ENCODE measurements at regions not wholly inside any gene's neighbourhood (a gene's known extent, or its start where the extent isn't known, plus 50 kb on each side); places are given as distances from the start of the nearest gene placed in this dataset.

DNA sequence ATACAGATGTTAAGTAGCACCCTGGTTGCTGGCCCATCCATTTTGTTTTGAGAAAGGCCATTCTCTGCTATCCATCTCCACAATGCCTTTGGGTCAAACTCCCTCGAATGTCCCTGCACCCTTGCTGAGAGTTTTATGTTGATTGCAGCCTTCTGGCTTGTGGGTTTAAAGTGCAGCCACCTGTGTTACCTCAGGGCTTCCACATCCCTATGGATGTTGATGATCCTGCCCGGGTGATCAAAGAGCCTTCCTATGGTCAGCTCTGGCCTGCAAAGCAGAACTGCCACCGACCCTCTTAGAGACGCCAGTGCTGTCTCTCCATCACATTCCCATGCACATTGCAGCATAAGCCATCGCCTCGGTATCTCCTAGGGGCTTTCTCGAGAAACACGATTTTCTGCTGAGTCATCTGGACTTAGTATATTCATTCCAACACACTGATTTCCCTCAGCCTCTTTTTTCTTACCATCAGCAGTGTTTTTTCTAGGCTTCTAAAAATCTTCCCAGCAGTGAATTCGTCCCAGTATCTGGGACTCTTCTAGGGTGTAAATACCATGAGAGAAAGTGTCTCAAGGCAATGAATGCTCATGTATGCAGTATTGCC lies 585.7 kb upstream of the TMEM132C start:
- H3K27ac ChIP-seq, result no peak overlapping the region
- no peak for DNase-seq (ENCODE audit: low read depth, low spot score)

DNA sequence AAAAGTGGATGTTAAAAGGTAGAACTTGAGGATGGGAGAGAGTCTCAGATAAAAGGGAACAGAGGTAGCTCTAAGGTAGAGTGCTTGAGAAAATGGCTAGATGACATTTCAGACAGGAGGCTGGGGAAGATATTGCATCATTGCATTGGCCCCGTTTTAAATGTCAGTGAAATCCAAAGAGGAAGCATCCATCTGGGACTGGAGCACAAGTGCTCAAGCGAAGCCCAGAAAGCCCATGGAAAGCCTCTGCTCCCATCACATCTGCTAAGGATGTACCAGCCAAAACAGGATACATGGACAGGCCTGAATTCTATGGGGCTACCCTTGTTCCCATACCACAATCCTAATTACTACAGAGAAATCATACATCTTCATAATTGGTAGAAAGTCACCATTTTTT lies 581.5 kb upstream of the TMEM132C start:
- DNase-seq (ENCODE audit: low read depth, low spot score), result no peak
- H3K27ac ChIP-seq, result no peak overlapping the region

- DNase-seq (ENCODE audit: low read depth, low spot score), result no peak
- H3K27ac ChIP-seq, result no peak overlapping the region
Measured at GRCh38 chr12:127685931-127686330, 581.0 kb upstream of the TMEM132C start.

- DNase-seq (ENCODE audit: low read depth, low spot score), result no peak
- H3K27ac ChIP-seq, result no peak overlapping the region
Measured at GRCh38 chr12:127687181-127687580, 579.8 kb upstream of the TMEM132C start.

GRCh38 chr12:127688906-127689428 lies 578.0 kb upstream of the TMEM132C start:
- H3K27ac ChIP-seq, result no peak overlapping the region
- no peak for DNase-seq (ENCODE audit: low read depth, low spot score)

- no peak for DNase-seq (ENCODE audit: low read depth, low spot score)
- H3K27ac ChIP-seq, result no peak overlapping the region
Measured at GRCh38 chr12:127690161-127690560, 576.8 kb upstream of the TMEM132C start.

DNA sequence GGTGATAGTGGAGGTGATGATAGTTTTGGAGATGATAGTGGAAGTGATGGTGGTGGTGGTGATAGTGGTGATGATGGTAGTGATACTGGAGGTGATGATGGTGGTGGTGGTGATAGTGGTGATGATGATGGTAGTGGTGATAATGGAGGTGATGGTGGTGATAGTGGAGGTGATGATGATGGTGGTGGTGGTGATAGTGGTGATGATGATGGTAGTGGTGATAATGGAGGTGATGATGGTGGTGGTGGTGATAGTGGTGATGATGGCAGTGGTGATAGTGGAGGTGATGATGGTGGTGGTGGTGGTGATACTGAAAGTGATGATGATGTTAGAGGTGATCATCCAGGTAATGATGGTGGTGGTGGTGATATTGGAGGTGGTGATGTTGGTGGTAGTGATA lies 570.0 kb upstream of the TMEM132C start:
- DNase-seq (ENCODE audit: low read depth, low spot score), result no peak
- no peak overlapping the region for H3K27ac ChIP-seq

- no peak overlapping the region for H3K27ac ChIP-seq
- no peak for DNase-seq (ENCODE audit: low read depth, low spot score)
Measured at GRCh38 chr12:127703026-127703425, 563.9 kb upstream of the TMEM132C start.

- no peak for DNase-seq (ENCODE audit: low read depth, low spot score)
- H3K27ac ChIP-seq, result no peak overlapping the region
Measured at GRCh38 chr12:127711108-127711507, 555.9 kb upstream of the TMEM132C start.

- no peak for DNase-seq (ENCODE audit: low read depth, low spot score)
- H3K27ac ChIP-seq, result no peak overlapping the region
Measured at GRCh38 chr12:127712561-127712960, 554.4 kb upstream of the TMEM132C start.

DNA sequence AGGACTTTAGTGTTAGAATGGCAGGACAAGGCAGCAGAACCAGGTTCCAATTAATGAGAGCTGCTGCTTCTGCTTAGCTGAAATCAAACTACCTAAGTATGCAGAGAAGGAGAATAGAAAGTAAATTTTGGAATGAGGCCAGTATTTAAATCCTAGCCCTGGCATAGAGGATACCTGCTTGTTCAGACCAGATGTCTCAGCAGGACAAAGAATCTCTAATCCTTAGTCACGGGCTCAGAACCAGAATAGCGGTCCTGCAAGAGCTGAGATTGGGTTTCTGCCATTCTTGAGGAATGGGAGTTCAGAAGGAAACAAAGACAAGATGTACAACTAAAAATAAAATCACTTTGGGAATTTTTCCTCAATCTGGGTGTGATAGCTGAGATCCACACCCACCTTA lies 550.8 kb upstream of the TMEM132C start:
- DNase-seq (ENCODE audit: low read depth, low spot score), result no peak
- H3K27ac ChIP-seq, result no peak overlapping the region

DNA sequence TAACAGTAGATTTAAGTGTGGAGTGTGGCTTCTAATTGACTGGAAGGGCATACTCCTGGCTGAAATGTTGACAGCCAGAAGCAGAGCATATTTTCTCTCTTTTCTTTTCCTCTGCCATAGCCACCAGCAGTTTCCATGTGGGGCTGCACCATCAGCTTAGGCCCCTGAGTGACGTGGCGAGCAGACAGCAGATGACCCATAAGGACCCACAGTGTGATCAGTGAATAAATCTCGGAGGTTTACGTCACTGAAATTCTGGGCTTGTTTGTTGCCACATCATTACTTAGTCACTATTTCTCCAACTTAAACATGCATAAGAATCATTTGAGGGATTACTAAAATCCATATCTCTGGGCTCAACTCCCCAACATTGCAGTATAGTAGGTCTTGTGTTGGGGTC lies 549.7 kb upstream of the TMEM132C start:
- DNase-seq (ENCODE audit: low read depth, low spot score), result no peak
- H3K27ac ChIP-seq, result no peak overlapping the region

DNA sequence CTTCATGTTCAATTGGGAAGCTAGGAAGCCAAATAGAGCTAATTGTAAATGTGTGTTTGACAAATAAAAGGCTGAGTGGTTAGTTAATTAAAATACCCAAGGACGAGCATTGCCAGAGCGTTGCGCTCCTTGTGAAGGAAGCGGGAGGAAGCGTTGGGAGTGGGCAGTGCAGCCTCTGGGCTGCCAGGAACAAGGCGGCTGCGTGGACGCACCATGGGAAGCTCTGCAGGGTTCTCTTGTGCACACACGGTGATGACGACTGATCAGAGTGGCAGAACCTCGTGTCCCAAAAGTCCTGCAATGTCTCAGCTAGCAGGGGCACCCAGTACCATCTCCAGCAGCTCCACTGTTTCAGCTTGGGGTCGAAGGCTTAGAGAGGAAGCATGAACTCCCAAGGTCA lies 546.6 kb upstream of the TMEM132C start:
- DNase-seq (ENCODE audit: low read depth, low spot score), result no peak
- no peak overlapping the region for H3K27ac ChIP-seq

- no peak for DNase-seq (ENCODE audit: low read depth, low spot score)
- H3K27ac ChIP-seq, result no peak overlapping the region
Measured at GRCh38 chr12:127722611-127723010, 544.4 kb upstream of the TMEM132C start.

DNA sequence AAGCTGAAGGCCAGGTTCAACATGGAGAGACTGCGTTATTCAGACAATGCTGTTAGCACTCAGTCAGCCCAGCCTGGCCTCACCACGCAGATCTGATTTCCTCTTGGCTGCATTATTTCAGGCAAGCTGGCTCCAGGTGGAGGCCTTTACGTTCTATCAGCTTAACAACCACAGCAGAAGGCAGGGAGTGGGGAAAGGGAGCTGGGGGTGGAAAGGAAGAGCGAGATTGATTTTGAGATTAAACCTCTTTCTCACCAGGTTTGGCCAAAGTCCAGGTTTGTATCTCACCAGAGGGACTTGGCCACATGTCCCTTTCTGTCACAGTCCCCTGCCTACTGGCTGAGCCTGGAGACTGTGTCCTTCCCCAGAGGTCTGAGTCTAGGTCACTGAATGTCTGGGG lies 543.7 kb upstream of the TMEM132C start:
- no peak for DNase-seq (ENCODE audit: low read depth, low spot score)
- no peak overlapping the region for H3K27ac ChIP-seq

- DNase-seq (ENCODE audit: low read depth, low spot score), result no peak
- H3K27ac ChIP-seq, result no peak overlapping the region
Measured at GRCh38 chr12:127726671-127727315, 540.2 kb upstream of the TMEM132C start.

- no peak overlapping the region for H3K27ac ChIP-seq
- DNase-seq (ENCODE audit: low read depth, low spot score), result no peak
Measured at GRCh38 chr12:127728285-127728684, 538.7 kb upstream of the TMEM132C start.

DNA sequence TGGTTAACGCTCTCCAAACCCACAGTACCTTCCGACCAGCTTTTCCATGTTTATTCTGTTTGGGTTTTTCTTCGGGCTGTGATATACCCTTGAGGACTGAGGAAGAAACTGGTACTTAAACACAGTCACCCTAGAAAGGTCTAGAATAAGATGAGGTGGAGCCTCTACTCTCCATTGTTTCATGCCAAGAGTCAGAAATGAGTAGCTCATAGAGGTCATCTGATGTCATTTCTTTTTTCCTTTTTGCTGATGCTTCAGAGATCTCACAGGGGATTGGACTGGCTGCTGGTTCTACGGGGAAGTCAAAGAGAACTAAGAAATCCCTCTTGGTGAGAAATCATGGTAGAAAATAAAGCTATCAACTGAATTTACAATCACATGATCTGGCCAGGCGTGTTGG lies 538.2 kb upstream of the TMEM132C start:
- H3K27ac ChIP-seq, result no peak overlapping the region
- DNase-seq (ENCODE audit: low read depth, low spot score), result no peak

GRCh38 chr12:127729381-127729780 lies 537.6 kb upstream of the TMEM132C start:
- no peak for DNase-seq (ENCODE audit: low read depth, low spot score)
- no peak overlapping the region for H3K27ac ChIP-seq

GRCh38 chr12:127731657-127732056 lies 535.3 kb upstream of the TMEM132C start:
- no peak overlapping the region for H3K27ac ChIP-seq
- no peak for DNase-seq (ENCODE audit: low read depth, low spot score)

DNA sequence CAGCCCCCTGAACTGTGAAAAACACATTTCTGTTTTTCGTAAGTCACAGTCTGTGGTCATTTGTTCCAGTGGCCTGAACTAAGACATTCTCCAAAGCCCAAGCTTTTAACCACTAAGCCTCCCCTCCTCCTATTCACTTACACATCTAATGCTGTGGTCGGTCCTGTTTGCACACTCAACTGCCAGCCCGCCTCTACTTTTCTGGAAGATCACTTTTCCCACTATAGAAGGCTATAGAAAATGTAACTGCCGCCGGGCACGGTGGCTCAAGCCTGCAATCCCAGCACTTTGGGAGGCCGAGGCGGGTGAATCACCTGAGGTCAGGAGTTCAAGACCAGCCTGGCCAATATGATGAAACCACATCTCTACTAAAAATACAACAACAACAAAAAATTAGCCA lies 524.7 kb upstream of the TMEM132C start:
- DNase-seq (ENCODE audit: low read depth, low spot score), result no peak
- no peak overlapping the region for H3K27ac ChIP-seq
